ENCODE measurements at regions not wholly inside any gene's neighbourhood (a gene's known extent, or its start where the extent isn't known, plus 50 kb on each side); places are given as distances from the start of the nearest gene placed in this dataset.
"Not testable (repeated sequence)": the region's sequence is repeated elsewhere in the genome, so short reads cannot be mapped to it uniquely, and the experiment has no call there.

- DNase-seq, result no peak
- no peak overlapping the region for H3K27ac ChIP-seq (ENCODE audit: low read length in 2 of 2)
- no peaks in the 10 kb centered on the region for H3K4me1 ChIP-seq (ENCODE audit: control insufficient read depth in 2 of 2, insufficient read depth in 2 of 2, low read length in 2 of 2)
- ChIA-PET CTCF (no interaction called here), POLR2A (no interaction called here)
- H3K27me3 ChIP-seq (replicated peaks in 1 of 4; ENCODE audit: control extremely low read depth in 1 of 4, control insufficient read depth in 3 of 4, insufficient read depth in 4 of 4, low read length in 3 of 4), result no peaks in the 10 kb centered on the region
- H3K9me3 ChIP-seq (ENCODE audit: control extremely low read depth in 1 of 3, control insufficient read depth in 2 of 3, insufficient read depth in 1 of 3, low read length in 2 of 3), result peaks cover 0 to 4% (median 0%) of the 10 kb centered on the region in 3 donors
- Mint-ChIP-seq H3K9me3 (ENCODE audit: insufficient read depth) (peaks cover 3% of the 10 kb centered on the region), H3K27ac (no peak overlapping the region), H3K4me3 (no peak overlapping the region), H3K27me3 (no peaks in the 10 kb centered on the region), H3K4me1 (no peaks in the 10 kb centered on the region)
- H4K20me1 ChIP-seq (ENCODE audit: control insufficient read depth, insufficient read depth, low read length, poor library complexity, severe bottlenecking), result no peaks in the 10 kb centered on the region
- H3K79me2 ChIP-seq (ENCODE audit: control insufficient read depth, insufficient read depth, low read length), result no peaks in the 10 kb centered on the region
- H3K4me2 ChIP-seq (replicated peaks; ENCODE audit: low read depth, low read length, poor library complexity, severe bottlenecking), result no peak overlapping the region
- TF ChIP-seq CTCF (IDR thresholded peaks at IDR 0.05), result no peak
- TF ChIP-seq EZH2 (IDR thresholded peaks at IDR 0.05; ENCODE audit: borderline replicate concordance, insufficient read depth, low read depth, low read length, poor library complexity, severe bottlenecking), result no peak
- no peak overlapping the region for H2AFZ ChIP-seq (ENCODE audit: insufficient read depth, low read depth, low read length, poor library complexity, severe bottlenecking)
- no peak overlapping the region for H3K4me3 ChIP-seq (ENCODE audit: control extremely low read depth in 1 of 5, extremely low read depth in 1 of 5, insufficient read depth in 1 of 5, low read depth in 2 of 5, low read length in 4 of 5)
- H3K36me3 ChIP-seq (replicated peaks in 1 of 2; ENCODE audit: control extremely low read depth in 1 of 2, control insufficient read depth in 1 of 2, extremely low read depth in 1 of 2, insufficient read depth in 2 of 2, low read length in 1 of 2), result no peaks in the 10 kb centered on the region
- no peak overlapping the region for H3K9ac ChIP-seq (ENCODE audit: low read length)
- no peak for ATAC-seq (ENCODE audit: low read depth)
- WGBS (ENCODE audit: insufficient coverage), result 93% methylated on average over 3 of the region's 5 CpGs
- intact Hi-C loops (cut with micrococcal nuclease), result no loop called here
These were observed 1248.0 kb upstream of the CNTN5 start for GRCh38 chr11:97772705-97773104.

DNA sequence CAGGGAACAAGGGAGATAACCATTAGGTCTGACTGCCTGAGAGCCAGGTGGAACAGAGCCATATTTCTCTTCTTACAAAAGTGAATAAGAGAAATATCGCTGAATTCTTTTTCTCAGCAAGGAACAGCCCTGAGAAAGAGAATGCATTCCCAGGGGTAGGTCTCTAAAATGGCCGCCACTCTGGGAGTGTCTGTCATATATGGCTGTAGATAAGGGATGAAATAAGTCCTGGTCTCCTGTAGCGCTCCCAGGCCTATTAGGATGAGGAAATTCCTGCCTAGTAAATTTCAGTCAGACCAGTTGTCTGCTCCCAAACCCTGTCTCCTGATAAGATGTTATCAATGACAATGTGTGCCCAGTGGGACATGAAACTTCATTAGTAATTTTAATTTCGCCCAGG, 1236.4 kb upstream of the CNTN5 start:
- H3K9me3 ChIP-seq (ENCODE audit: control extremely low read depth in 1 of 3, control insufficient read depth in 2 of 3, insufficient read depth in 1 of 3, low read length in 2 of 3); H2AFZ ChIP-seq (ENCODE audit: insufficient read depth, low read depth, low read length, poor library complexity, severe bottlenecking); H3K4me3 ChIP-seq (ENCODE audit: control extremely low read depth in 1 of 5, extremely low read depth in 1 of 5, insufficient read depth in 1 of 5, low read depth in 2 of 5, low read length in 4 of 5); ATAC-seq (ENCODE audit: low read depth); H3K4me1 ChIP-seq (ENCODE audit: control insufficient read depth in 2 of 2, insufficient read depth in 2 of 2, low read length in 2 of 2); CTCF ChIA-PET; H3K27ac ChIP-seq (ENCODE audit: low read length in 2 of 2); H4K20me1 ChIP-seq (ENCODE audit: control insufficient read depth, insufficient read depth, low read length, poor library complexity, severe bottlenecking); H3K79me2 ChIP-seq (ENCODE audit: control insufficient read depth, insufficient read depth, low read length); H3K36me3 ChIP-seq (replicated peaks in 1 of 2; ENCODE audit: control extremely low read depth in 1 of 2, control insufficient read depth in 1 of 2, extremely low read depth in 1 of 2, insufficient read depth in 2 of 2, low read length in 1 of 2); H3K27ac Mint-ChIP-seq; H3K27me3 ChIP-seq (replicated peaks in 1 of 4; ENCODE audit: control extremely low read depth in 1 of 4, control insufficient read depth in 3 of 4, insufficient read depth in 4 of 4, low read length in 3 of 4); H3K9ac ChIP-seq (ENCODE audit: low read length); intact Hi-C loops (cut with micrococcal nuclease); H3K27me3 Mint-ChIP-seq; H3K4me3 Mint-ChIP-seq; H3K9me3 Mint-ChIP-seq (ENCODE audit: insufficient read depth); H3K4me1 Mint-ChIP-seq; DNase-seq; POLR2A ChIA-PET; H3K4me2 ChIP-seq (replicated peaks; ENCODE audit: low read depth, low read length, poor library complexity, severe bottlenecking): not testable (repeated sequence)
- WGBS (ENCODE audit: insufficient coverage), result no CpG with 5 or more reads among the region's 4 CpGs
